IMR-90 (cell line): ENCODE measurements at regions not wholly inside any gene's neighbourhood (a gene's known extent, or its start where the extent isn't known, plus 50 kb on each side); places are given as distances from the start of the nearest gene placed in this dataset.

Experiments
- ATAC-seq: fragments of 200-7000 bp; cut with Tn5 transposase; 2 replicates; pipeline ENCODE4 v1.9.1; 2020; ENCODE audit warnings: low read depth, mild to moderate bottlenecking, moderate library complexity
- BruUV-seq: library from RNA; stranded (reverse); fragments of 400-500 nt; replicated peaks from 2 replicates; lab custom pipeline; 2021; lab: Mats Ljungman, UMichigan
- CTCF ChIA-PET: fragments of 300-600 bp; formaldehyde crosslinking; extraction: SDS; loops from one replicate; lab custom pipeline; 2021; ENCODE audit warnings: antibody characterized with exemption; lab: Yijun Ruan, JAX
- POLR2A ChIA-PET: fragments of 300-600 bp; sonication (Branson Sonifier 250); formaldehyde crosslinking; loops from one replicate; lab custom pipeline; 2022; ENCODE audit warnings: antibody characterized with exemption; ENCODE audit not compliant: unreplicated experiment; lab: Charles Lee
- DNase-seq: peaks from one replicate; pipeline ENCODE4 v3.0.0; 2013
- H2AFZ ChIP-seq: replicated peaks from 2 replicates; pipeline ENCODE3; 2013; ENCODE audit warnings: low read length, mild to moderate bottlenecking; ENCODE audit not compliant: poor library complexity
- H2AK5ac ChIP-seq: 2 replicates; pipeline ENCODE4 v1.6.1; 2013; ENCODE audit warnings: low read depth, low read length, inconsistent platforms
- H2AK9ac ChIP-seq: replicated peaks from 2 replicates; pipeline ENCODE3; 2013; ENCODE audit warnings: mild to moderate bottlenecking, low read depth, low read length, moderate library complexity; ENCODE audit not compliant: poor library complexity
- H2BK120ac ChIP-seq: 2 replicates; pipeline ENCODE4 v1.6.1; 2013; ENCODE audit warnings: low read depth, low read length, inconsistent platforms
- H2BK15ac ChIP-seq: 3 replicates; pipeline ENCODE4 v1.6.1; 2013; ENCODE audit warnings: low read depth, low read length, inconsistent platforms
- H2BK20ac ChIP-seq: 2 replicates; pipeline ENCODE4 v1.6.1; 2013; ENCODE audit warnings: low read depth, mild to moderate bottlenecking, inconsistent platforms, low read length, moderate library complexity
- H2BK5ac ChIP-seq: 2 replicates; pipeline ENCODE4 v1.6.1; 2013; ENCODE audit warnings: mild to moderate bottlenecking, low read depth, low read length, inconsistent platforms; ENCODE audit not compliant: poor library complexity, severe bottlenecking
- H3K14ac ChIP-seq: replicated peaks from 2 replicates; pipeline ENCODE4 v1.6.1; 2013; ENCODE audit warnings: low read depth, low read length, inconsistent platforms
- H3K18ac ChIP-seq: 2 replicates; pipeline ENCODE4 v1.6.1; 2013; ENCODE audit warnings: low read depth, low read length, control low read depth
- H3K23ac ChIP-seq: 2 replicates; pipeline ENCODE4 v1.6.1; 2013; ENCODE audit warnings: low read depth, low read length, inconsistent platforms
- H3K27ac ChIP-seq: 2 replicates; pipeline ENCODE4 v1.5.1; 2013; ENCODE audit warnings: mild to moderate bottlenecking, control low read depth, low read length; ENCODE audit not compliant: insufficient read depth
- H3K27me3 ChIP-seq: 2 replicates; pipeline ENCODE4 v1.6.1; 2013; ENCODE audit warnings: low read length; ENCODE audit not compliant: control insufficient read depth, insufficient read depth
- H3K36me3 ChIP-seq: 2 replicates; pipeline ENCODE4 v1.6.1; 2013; ENCODE audit warnings: low read length, mixed read lengths; ENCODE audit not compliant: control insufficient read depth, insufficient read depth
- H3K4ac ChIP-seq: 2 replicates; pipeline ENCODE4 v1.6.1; 2013; ENCODE audit warnings: low read depth, low read length, inconsistent platforms
- H3K4me1 ChIP-seq: 2 replicates; pipeline ENCODE4 v1.6.1; 2013; ENCODE audit warnings: low read length, mixed read lengths; ENCODE audit not compliant: control insufficient read depth, insufficient read depth
- H3K4me2 ChIP-seq: 2 replicates; pipeline ENCODE4 v1.6.1; 2013; ENCODE audit warnings: low read depth, mild to moderate bottlenecking, control low read depth, low read length, moderate library complexity
- H3K4me3 ChIP-seq: 2 replicates; pipeline ENCODE4 v1.5.1; 2013; ENCODE audit warnings: low read depth, mild to moderate bottlenecking, control low read depth, low read length, moderate library complexity; ENCODE audit not compliant: insufficient read depth
- H3K56ac ChIP-seq: 2 replicates; pipeline ENCODE4 v1.6.1; 2013; ENCODE audit warnings: low read length, inconsistent platforms; ENCODE audit not compliant: insufficient read depth; ENCODE audit errors: extremely low read depth
- H3K79me1 ChIP-seq, 2 experiments: 2 replicates each; pipeline ENCODE4 v1.6.1; 2013; ENCODE audit warnings: low read length in 2 of 2, inconsistent platforms in 1 of 2, low read depth in 1 of 2
- H3K9ac ChIP-seq: 2 replicates; pipeline ENCODE4 v1.6.1; 2013; ENCODE audit warnings: low read depth, low read length, control low read depth
- H3K9me1 ChIP-seq: 2 replicates; pipeline ENCODE4 v1.6.1; 2013; ENCODE audit warnings: low read length, inconsistent platforms; ENCODE audit not compliant: insufficient read depth
- H3K9me3 ChIP-seq: 2 replicates; pipeline ENCODE4 v1.6.1; 2013; ENCODE audit warnings: low read length; ENCODE audit not compliant: control insufficient read depth, insufficient read depth
- H4K20me1 ChIP-seq: 2 replicates; pipeline ENCODE4 v1.6.1; 2013; ENCODE audit warnings: low read length, inconsistent platforms; ENCODE audit not compliant: insufficient read depth
- H4K5ac ChIP-seq: 2 replicates; pipeline ENCODE4 v1.6.1; 2013; ENCODE audit warnings: mild to moderate bottlenecking, low read depth, low read length, control low read depth
- H4K8ac ChIP-seq, 2 experiments: 2 replicates each; pipeline ENCODE4 v1.6.1; 2013; ENCODE audit warnings: low read depth in 2 of 2, low read length in 2 of 2, control low read depth in 1 of 2, inconsistent platforms in 1 of 2
- H4K91ac ChIP-seq: 2 replicates; pipeline ENCODE4 v1.6.1; 2013; ENCODE audit warnings: low read depth, low read length, inconsistent platforms; ENCODE audit not compliant: insufficient read depth
- BHLHE40 ChIP-seq: fragments of 150-350 bp; IDR thresholded peaks from 2 replicates; pipeline ENCODE4 v1.6.1; 2016; ENCODE audit warnings: mild to moderate bottlenecking, low read depth, low read length
- CEBPB ChIP-seq: IDR thresholded peaks from 2 replicates; pipeline ENCODE4 v1.6.1; 2012; ENCODE audit warnings: low read depth, low read length, improper control_type of control experiment
- CHD1 ChIP-seq: IDR thresholded peaks from 2 replicates; pipeline ENCODE4 v1.6.1; 2012; ENCODE audit warnings: low read depth, low read length, improper control_type of control experiment
- CTCF ChIP-seq: conservative IDR thresholded peaks from 2 replicates; pipeline ENCODE4 v1.5.1; 2012; ENCODE audit warnings: mild to moderate bottlenecking, low read depth, low read length, improper control_type of control experiment
- ELK1 ChIP-seq: fragments of 150-350 bp; IDR thresholded peaks from 2 replicates; pipeline ENCODE4 v1.6.1; 2016; ENCODE audit warnings: low read depth, mild to moderate bottlenecking, low read length, moderate library complexity, borderline replicate concordance
- FOS ChIP-seq: fragments of 150-350 bp; IDR thresholded peaks from 2 replicates; pipeline ENCODE4 v1.6.1; 2016; ENCODE audit warnings: low read depth, low read length
- MAFK ChIP-seq: IDR thresholded peaks from 2 replicates; pipeline ENCODE4 v1.6.1; 2012; ENCODE audit warnings: low read depth, low read length, improper control_type of control experiment
- MXI1 ChIP-seq: IDR thresholded peaks from 2 replicates; pipeline ENCODE4 v1.6.1; 2012; ENCODE audit warnings: low read depth, mild to moderate bottlenecking, low read length, moderate library complexity, borderline replicate concordance
- NFE2L2 ChIP-seq: fragments of 150-350 bp; IDR thresholded peaks from 2 replicates; pipeline ENCODE4 v1.6.1; 2016; ENCODE audit warnings: low read depth, mild to moderate bottlenecking, low read length
- POLR2A ChIP-seq: IDR thresholded peaks from 2 replicates; pipeline ENCODE4 v1.6.1; 2012; ENCODE audit warnings: mild to moderate bottlenecking, low read depth, low read length
- RAD21 ChIP-seq: IDR thresholded peaks from 2 replicates; pipeline ENCODE4 v1.6.1; 2012; ENCODE audit warnings: low read length, improper control_type of control experiment
- RCOR1 ChIP-seq: IDR thresholded peaks from 2 replicates; pipeline ENCODE4 v1.6.1; 2012; ENCODE audit warnings: mild to moderate bottlenecking, low read length, improper control_type of control experiment; ENCODE audit not compliant: insufficient replicate concordance
- RFX5 ChIP-seq: IDR thresholded peaks from 2 replicates; pipeline ENCODE4 v1.8.0; 2012; ENCODE audit warnings: low read depth, mild to moderate bottlenecking, low read length, moderate library complexity
- SMC3 ChIP-seq: fragments of 150-350 bp; IDR thresholded peaks from 2 replicates; pipeline ENCODE4 v1.6.1; 2016; ENCODE audit warnings: low read depth, mild to moderate bottlenecking, antibody characterized with exemption, low read length, moderate library complexity
- USF2 ChIP-seq: fragments of 150-350 bp; IDR thresholded peaks from 2 replicates; pipeline ENCODE4 v1.6.1; 2017; ENCODE audit warnings: mild to moderate bottlenecking, antibody characterized with exemption, low read length, low read depth
- WGBS, 2 experiments: methylation state at CpG; one replicate each; pipeline versions ENCODE4 v1.1.5 to v1.1.7; 2013; ENCODE audit warnings: missing lambda C conversion rate in 2 of 2; ENCODE audit not compliant: insufficient read length in 1 of 2; ENCODE audit errors: extremely low coverage in 2 of 2; 5-methylcytosine and 5-hydroxymethylcytosine counted together
- dilution Hi-C: fragments of 300-500 bp; cut with HindIII; formaldehyde crosslinking; loops from one replicate; pipeline ENCODE4 v1.14.3; 2018; ENCODE audit warnings: low sequenced_read_pairs; ENCODE audit not compliant: unreplicated experiment
- in situ Hi-C: fragments of 300-500 bp; cut with MboI; formaldehyde crosslinking; loops from 3 replicates; pipeline ENCODE4 v1.14.3; 2019; ENCODE audit warnings: low sequenced_read_pairs, inconsistent platforms, mixed read lengths
- intact Hi-C: fragments of 100-400 bp; cut with micrococcal nuclease; formaldehyde crosslinking; loops from 2 replicates; pipeline ENCODE4 v1.10.0; 2022

GRCh38 chr15:38671006-38671387 is 106.4 kb upstream of the RASGRP1 start:
- Histone ChIP-seq H2BK15ac (no peak overlapping the region), H2BK5ac (no peak overlapping the region), H3K27ac (no peak overlapping the region), H3K18ac (no peak overlapping the region), H4K5ac (no peak overlapping the region), H3K4me2 (no peak overlapping the region), H2AFZ (no peak overlapping the region), H4K20me1 (no peaks in the 10 kb centered on the region), H3K36me3 (no peaks in the 10 kb centered on the region), H3K4me3 (no peak overlapping the region), H3K9ac (no peak overlapping the region), H3K4me1 (no peaks in the 10 kb centered on the region), H3K4ac (no peak overlapping the region), H3K9me1 (no peaks in the 10 kb centered on the region), H3K23ac (no peak overlapping the region), H2BK120ac (no peak overlapping the region), H2AK5ac (no peak overlapping the region), H3K14ac (no peak overlapping the region), H4K91ac (no peak overlapping the region), H3K56ac (no peak overlapping the region), H3K27me3 (peaks cover 52% of the 10 kb centered on the region), H3K9me3 (no peaks in the 10 kb centered on the region), H2AK9ac (no peak overlapping the region), H4K8ac (no peak overlapping the region), H3K79me1 (no peaks in the 10 kb centered on the region), H2BK20ac (no peak overlapping the region)
- in situ Hi-C loops (loop anchor here (25.0 kb wide), 1 partner anchor 484 kb away; no protein-coding TSS in a partner anchor), dilution Hi-C loops (no loop called here), intact Hi-C loops (no loop called here)
- DNase-seq (no peak), ATAC-seq (no peak)
- no peak for TF ChIP-seq MXI1
- no peak for TF ChIP-seq MAFK
- TF ChIP-seq RFX5 = no peak
- TF ChIP-seq BHLHE40 = no peak
- no peak for TF ChIP-seq CEBPB
- TF ChIP-seq CHD1 = no peak
- TF ChIP-seq FOS = no peak
- no peak for TF ChIP-seq USF2
- TF ChIP-seq ELK1 = no peak
- TF ChIP-seq SMC3 = no peak
- TF ChIP-seq RAD21 = no peak
- no peak for TF ChIP-seq CTCF
- TF ChIP-seq POLR2A = no peak
- TF ChIP-seq NFE2L2 = no peak
- TF ChIP-seq RCOR1 = no peak
- WGBS, 2 experiments = 100% methylated on average over 1 of the region's 2 CpGs; no CpG with 5 or more reads in 1 of the 2 experiments
- no TSS peak for BruUV-seq
- POLR2A ChIA-PET = no interaction called here
- CTCF ChIA-PET = no interaction called here
